ENCODE measurements at regions not wholly inside any gene's neighbourhood (a gene's known extent, or its start where the extent isn't known, plus 50 kb on each side); places are given as distances from the start of the nearest gene placed in this dataset.

DNA sequence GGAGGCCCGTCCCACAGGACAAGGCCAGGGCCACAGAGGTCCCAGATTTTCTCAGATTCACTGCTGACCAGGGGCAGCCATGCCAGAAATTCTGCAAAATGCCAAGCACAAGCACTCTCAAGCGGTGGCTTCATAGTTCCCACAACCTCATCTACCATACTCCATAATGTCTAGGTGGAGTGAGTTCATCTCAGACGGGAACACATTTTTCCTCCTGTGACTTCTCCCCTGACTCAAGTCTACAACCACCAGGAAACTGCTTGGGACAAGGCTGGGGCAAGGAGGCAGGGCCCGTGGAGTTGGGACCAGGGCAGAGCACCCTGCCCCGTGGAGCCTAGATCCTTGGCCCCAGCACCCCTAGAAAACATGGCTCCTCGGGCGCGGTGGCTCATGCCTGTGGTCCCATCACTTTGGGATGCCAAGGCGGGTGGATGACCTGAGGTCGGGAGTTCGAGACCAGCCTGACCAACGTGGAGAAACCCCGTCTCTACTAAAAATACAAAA, 150.7 kb upstream of the HAAO start:
- SMC1A ChIA-PET (ENCODE audit: uncharacterized antibody, unreplicated experiment): interaction anchor here (1.8 to 5.8 kb wide), 2 partner anchors 8 to 542 kb away, joined by 3 to 62 read pairs; no protein-coding TSS in a partner anchor
- Histone ChIP-seq H4K20me1 (ENCODE audit: control insufficient read depth, insufficient read depth) (no peaks in the 10 kb centered on the region), H3K27me3 (replicated peaks in 1 of 2; ENCODE audit: control insufficient read depth in 2 of 2, insufficient read depth in 2 of 2, low read length in 1 of 2) (no peaks in the 10 kb centered on the region), H3K27ac (ENCODE audit: control insufficient read depth, insufficient read depth) (no peak overlapping the region), H3K9me3 (replicated peaks; ENCODE audit: control insufficient read depth, insufficient read depth, low read length) (no peaks in the 10 kb centered on the region), H2AFZ (ENCODE audit: control insufficient read depth, low read depth, low read length) (no peak overlapping the region), H3K4me3 (no peak overlapping the region), H3K9ac (ENCODE audit: control insufficient read depth, insufficient read depth, low read length) (no peak overlapping the region), H3K36me3 (ENCODE audit: control insufficient read depth in 2 of 2, insufficient read depth in 2 of 2, low read length in 1 of 2) (no peaks in the 10 kb centered on the region), H3K4me2 (ENCODE audit: control insufficient read depth, insufficient read depth) (no peak overlapping the region), H3K79me2 (ENCODE audit: control insufficient read depth, insufficient read depth, low read length) (no peaks in the 10 kb centered on the region), H3K4me1 (ENCODE audit: control insufficient read depth, insufficient read depth, low read length) (no peaks in the 10 kb centered on the region)
- intact Hi-C loops (cut with micrococcal nuclease; ENCODE audit: unreplicated experiment) (no loop called here), in situ Hi-C loops (cut with MboI) (no loop called here)
- BruUV-seq (replicated peaks): no TSS peak
- CTCF ChIA-PET: interaction anchor here (0.8 to 5.8 kb wide), 5 partner anchors 84 to 633 kb away, joined by 3 to 69 read pairs (median 8); no protein-coding TSS in a partner anchor
- POLR2A ChIA-PET: no interaction called here
- RAD21 ChIA-PET (ENCODE audit: unreplicated experiment): no interaction called here
- ATAC-seq: no peak
- FAIRE-seq: no peak
- WGBS (ENCODE audit: insufficient coverage, insufficient replicate concordance, low lambda C conversion rate, missing lambda C conversion rate): 51% methylated on average over 13 of the region's 13 CpGs
- DNase-seq (ENCODE audit: low read depth, low spot score): no peak
- no peak for TF ChIP-seq ZNF207 (IDR thresholded peaks at IDR 0.05; ENCODE audit: borderline replicate concordance)
- no peak for TF ChIP-seq EZH2 (IDR thresholded peaks at IDR 0.05; ENCODE audit: borderline replicate concordance, control insufficient read depth, low read depth, low read length)
- no peak for TF ChIP-seq RELA (IDR thresholded peaks at IDR 0.05; ENCODE audit: borderline replicate concordance, partially characterized antibody)
- TF ChIP-seq RUNX3 (IDR thresholded peaks at IDR 0.05; ENCODE audit: low read length): no peak
- no peak for TF ChIP-seq ZZZ3 (IDR thresholded peaks at IDR 0.05; ENCODE audit: control insufficient read depth, insufficient read length, low read depth)
- TF ChIP-seq, protein P1, sequence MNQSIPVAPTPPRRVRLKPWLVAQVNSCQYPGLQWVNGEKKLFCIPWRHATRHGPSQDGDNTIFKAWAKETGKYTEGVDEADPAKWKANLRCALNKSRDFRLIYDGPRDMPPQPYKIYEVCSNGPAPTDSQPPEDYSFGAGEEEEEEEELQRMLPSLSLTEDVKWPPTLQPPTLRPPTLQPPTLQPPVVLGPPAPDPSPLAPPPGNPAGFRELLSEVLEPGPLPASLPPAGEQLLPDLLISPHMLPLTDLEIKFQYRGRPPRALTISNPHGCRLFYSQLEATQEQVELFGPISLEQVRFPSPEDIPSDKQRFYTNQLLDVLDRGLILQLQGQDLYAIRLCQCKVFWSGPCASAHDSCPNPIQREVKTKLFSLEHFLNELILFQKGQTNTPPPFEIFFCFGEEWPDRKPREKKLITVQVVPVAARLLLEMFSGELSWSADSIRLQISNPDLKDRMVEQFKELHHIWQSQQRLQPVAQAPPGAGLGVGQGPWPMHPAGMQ (IDR thresholded peaks at IDR 0.05; ENCODE audit: borderline replicate concordance): no peak
- no peak for TF ChIP-seq JUND (IDR thresholded peaks at IDR 0.05; ENCODE audit: low read depth, low read length)
- TF ChIP-seq, protein P2, sequence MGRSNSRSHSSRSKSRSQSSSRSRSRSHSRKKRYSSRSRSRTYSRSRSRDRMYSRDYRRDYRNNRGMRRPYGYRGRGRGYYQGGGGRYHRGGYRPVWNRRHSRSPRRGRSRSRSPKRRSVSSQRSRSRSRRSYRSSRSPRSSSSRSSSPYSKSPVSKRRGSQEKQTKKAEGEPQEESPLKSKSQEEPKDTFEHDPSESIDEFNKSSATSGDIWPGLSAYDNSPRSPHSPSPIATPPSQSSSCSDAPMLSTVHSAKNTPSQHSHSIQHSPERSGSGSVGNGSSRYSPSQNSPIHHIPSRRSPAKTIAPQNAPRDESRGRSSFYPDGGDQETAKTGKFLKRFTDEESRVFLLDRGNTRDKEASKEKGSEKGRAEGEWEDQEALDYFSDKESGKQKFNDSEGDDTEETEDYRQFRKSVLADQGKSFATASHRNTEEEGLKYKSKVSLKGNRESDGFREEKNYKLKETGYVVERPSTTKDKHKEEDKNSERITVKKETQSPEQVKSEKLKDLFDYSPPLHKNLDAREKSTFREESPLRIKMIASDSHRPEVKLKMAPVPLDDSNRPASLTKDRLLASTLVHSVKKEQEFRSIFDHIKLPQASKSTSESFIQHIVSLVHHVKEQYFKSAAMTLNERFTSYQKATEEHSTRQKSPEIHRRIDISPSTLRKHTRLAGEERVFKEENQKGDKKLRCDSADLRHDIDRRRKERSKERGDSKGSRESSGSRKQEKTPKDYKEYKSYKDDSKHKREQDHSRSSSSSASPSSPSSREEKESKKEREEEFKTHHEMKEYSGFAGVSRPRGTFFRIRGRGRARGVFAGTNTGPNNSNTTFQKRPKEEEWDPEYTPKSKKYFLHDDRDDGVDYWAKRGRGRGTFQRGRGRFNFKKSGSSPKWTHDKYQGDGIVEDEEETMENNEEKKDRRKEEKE (IDR thresholded peaks at IDR 0.05): no peak
- TF ChIP-seq, protein P3, sequence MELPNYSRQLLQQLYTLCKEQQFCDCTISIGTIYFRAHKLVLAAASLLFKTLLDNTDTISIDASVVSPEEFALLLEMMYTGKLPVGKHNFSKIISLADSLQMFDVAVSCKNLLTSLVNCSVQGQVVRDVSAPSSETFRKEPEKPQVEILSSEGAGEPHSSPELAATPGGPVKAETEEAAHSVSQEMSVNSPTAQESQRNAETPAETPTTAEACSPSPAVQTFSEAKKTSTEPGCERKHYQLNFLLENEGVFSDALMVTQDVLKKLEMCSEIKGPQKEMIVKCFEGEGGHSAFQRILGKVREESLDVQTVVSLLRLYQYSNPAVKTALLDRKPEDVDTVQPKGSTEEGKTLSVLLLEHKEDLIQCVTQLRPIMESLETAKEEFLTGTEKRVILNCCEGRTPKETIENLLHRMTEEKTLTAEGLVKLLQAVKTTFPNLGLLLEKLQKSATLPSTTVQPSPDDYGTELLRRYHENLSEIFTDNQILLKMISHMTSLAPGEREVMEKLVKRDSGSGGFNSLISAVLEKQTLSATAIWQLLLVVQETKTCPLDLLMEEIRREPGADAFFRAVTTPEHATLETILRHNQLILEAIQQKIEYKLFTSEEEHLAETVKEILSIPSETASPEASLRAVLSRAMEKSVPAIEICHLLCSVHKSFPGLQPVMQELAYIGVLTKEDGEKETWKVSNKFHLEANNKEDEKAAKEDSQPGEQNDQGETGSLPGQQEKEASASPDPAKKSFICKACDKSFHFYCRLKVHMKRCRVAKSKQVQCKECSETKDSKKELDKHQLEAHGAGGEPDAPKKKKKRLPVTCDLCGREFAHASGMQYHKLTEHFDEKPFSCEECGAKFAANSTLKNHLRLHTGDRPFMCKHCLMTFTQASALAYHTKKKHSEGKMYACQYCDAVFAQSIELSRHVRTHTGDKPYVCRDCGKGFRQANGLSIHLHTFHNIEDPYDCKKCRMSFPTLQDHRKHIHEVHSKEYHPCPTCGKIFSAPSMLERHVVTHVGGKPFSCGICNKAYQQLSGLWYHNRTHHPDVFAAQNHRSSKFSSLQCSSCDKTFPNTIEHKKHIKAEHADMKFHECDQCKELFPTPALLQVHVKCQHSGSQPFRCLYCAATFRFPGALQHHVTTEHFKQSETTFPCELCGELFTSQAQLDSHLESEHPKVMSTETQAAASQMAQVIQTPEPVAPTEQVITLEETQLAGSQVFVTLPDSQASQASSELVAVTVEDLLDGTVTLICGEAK (IDR thresholded peaks at IDR 0.05; ENCODE audit: borderline replicate concordance): no peak
- no peak for TF ChIP-seq ZNF274 (IDR thresholded peaks at IDR 0.05; ENCODE audit: insufficient read depth, insufficient read length)
- no peak for TF ChIP-seq SMAD1 (IDR thresholded peaks at IDR 0.05; ENCODE audit: low read depth, partially characterized antibody)
- TF ChIP-seq RCOR1 (conservative IDR thresholded peaks at IDR 0.05; ENCODE audit: low read depth, low read length): no peak
